AG09309 (cell line): ENCODE measurements at regions not wholly inside any gene's neighbourhood (a gene's known extent, or its start where the extent isn't known, plus 50 kb on each side); places are given as distances from the start of the nearest gene placed in this dataset.
"Not testable (repeated sequence)": the region's sequence is repeated elsewhere in the genome, so short reads cannot be mapped to it uniquely, and the experiment has no call there.

ENCODE experiments used
- DNase-seq: peaks from one replicate; pipeline ENCODE4 v3.0.0-alpha.2; 2010; ENCODE audit warnings: low read depth
- H3K4me3 ChIP-seq: 2 replicates; pipeline ENCODE4 v1.5.1; 2011; ENCODE audit warnings: mild to moderate bottlenecking, low read depth, low read length, moderate library complexity; ENCODE audit not compliant: control insufficient read depth
- CTCF ChIP-seq: IDR thresholded peaks from 2 replicates; pipeline ENCODE4 v1.5.1; 2011; ENCODE audit warnings: mild to moderate bottlenecking, low read depth, low read length, inconsistent platforms; ENCODE audit not compliant: insufficient read depth, control insufficient read depth; ENCODE audit errors: missing control alignments

- no peak for TF ChIP-seq CTCF
- H3K4me3 ChIP-seq: no peak overlapping the region
- DNase-seq: no peak
Observed at GRCh38 chr2:9724565-9724964, 93.8 kb upstream of the YWHAQ start.

GRCh38 chr2:9725106-9725505, 94.3 kb upstream of the YWHAQ start:
- no peak for TF ChIP-seq CTCF
- no peak for DNase-seq
- no peak overlapping the region for H3K4me3 ChIP-seq

GRCh38 chr2:9726016-9726415, 95.2 kb upstream of the YWHAQ start:
- DNase-seq, H3K4me3 ChIP-seq: not testable (repeated sequence)

DNA sequence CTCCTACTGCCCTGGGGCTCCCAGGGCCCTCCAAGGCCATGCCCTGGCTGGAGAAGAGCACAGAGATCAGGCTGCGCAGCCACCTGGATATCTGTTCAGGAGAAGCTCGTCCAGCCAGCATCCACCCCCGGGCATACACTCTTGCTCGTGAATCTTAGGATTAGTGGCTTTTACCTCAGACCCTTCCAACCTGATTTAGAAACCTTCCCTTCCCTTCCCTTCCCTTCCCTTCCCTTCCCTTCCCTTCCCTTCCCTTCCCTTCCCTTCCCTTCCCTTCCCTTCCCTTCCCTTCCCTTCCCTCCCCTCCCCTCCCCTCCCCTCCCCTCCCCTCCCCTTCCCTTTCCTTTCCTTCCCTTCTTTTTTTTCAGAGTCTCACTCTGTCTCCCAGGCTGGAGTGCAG, 99.7 kb upstream of the YWHAQ start:
- H3K4me3 ChIP-seq, DNase-seq: not testable (repeated sequence)

DNA sequence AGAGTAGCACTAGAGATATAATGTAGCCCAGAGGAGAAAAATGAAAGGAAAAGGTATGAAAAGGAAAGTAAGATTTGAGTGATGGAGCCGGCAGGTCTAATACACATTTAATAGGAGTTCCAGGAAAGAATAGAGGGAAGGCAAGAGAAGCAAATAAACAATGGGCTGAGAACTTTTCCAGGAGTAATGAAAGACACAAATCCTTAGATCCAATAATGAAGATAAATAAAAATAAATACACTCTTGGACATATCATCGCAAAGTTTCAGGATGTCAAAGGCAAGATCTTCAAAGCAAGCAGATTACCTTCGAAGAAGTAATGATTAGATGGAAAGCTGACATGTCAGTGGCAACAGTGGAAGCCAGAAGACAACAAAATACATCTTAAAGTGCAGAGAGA, 102.0 kb upstream of the YWHAQ start:
- no peak for TF ChIP-seq CTCF
- H3K4me3 ChIP-seq: no peak overlapping the region
- DNase-seq: no peak

DNA sequence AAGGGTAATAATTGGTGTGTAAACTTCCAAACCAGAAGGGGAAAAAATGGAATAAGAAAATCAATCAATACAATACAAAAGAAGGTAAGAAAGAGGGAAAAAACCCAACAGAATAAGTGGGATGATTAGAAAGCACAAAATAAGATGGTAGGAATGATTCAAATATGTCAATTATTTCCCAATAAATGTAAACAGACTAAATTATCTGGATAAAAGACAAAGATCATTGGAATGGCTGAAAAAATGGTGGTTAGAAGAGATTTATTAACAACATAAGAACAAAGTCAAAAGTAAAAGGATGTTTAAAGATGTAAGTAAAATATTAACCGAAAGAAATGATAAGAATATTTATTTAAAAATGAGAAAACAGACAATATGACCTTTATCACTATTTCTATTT, 103.5 kb upstream of the YWHAQ start:
- TF ChIP-seq CTCF: no peak
- DNase-seq: no peak
- H3K4me3 ChIP-seq: no peak overlapping the region

GRCh38 chr2:9735335-9735734, 104.5 kb upstream of the YWHAQ start:
- DNase-seq: no peak
- no peak for TF ChIP-seq CTCF
- no peak overlapping the region for H3K4me3 ChIP-seq

GRCh38 chr2:9736021-9736420, 105.2 kb upstream of the YWHAQ start:
- H3K4me3 ChIP-seq: no peak overlapping the region
- no peak for DNase-seq
- TF ChIP-seq CTCF: no peak
